Ishikawa (cell line): ENCODE measurements at regions not wholly inside any gene's neighbourhood (a gene's known extent, or its start where the extent isn't known, plus 50 kb on each side); places are given as distances from the start of the nearest gene placed in this dataset.

Experiments
- CEBPB ChIP-seq: IDR thresholded peaks from 2 replicates; pipeline ENCODE4 v1.6.1; 2012
- CREB1 ChIP-seq: IDR thresholded peaks from 2 replicates; pipeline ENCODE4 v1.6.1; 2012; ENCODE audit warnings: low read depth
- EGR1 ChIP-seq: IDR thresholded peaks from 2 replicates; pipeline ENCODE4 v1.6.1; 2012
- EP300 ChIP-seq: IDR thresholded peaks from 2 replicates; pipeline ENCODE4 v1.6.1; 2012; ENCODE audit warnings: borderline replicate concordance
- FOXM1 ChIP-seq: IDR thresholded peaks from 2 replicates; pipeline ENCODE4 v1.6.1; 2012; ENCODE audit warnings: low read depth, borderline replicate concordance
- MAX ChIP-seq: IDR thresholded peaks from 2 replicates; pipeline ENCODE4 v1.6.1; 2012
- NFIC ChIP-seq: IDR thresholded peaks from 2 replicates; pipeline ENCODE4 v1.6.1; 2012
- RAD21 ChIP-seq: IDR thresholded peaks from 2 replicates; pipeline ENCODE4 v1.6.1; 2012; ENCODE audit warnings: low read depth
- REST ChIP-seq: IDR thresholded peaks from 2 replicates; pipeline ENCODE4 v1.6.1; 2012; ENCODE audit warnings: low read depth, mild to moderate bottlenecking
- TAF1 ChIP-seq: IDR thresholded peaks from 2 replicates; pipeline ENCODE4 v1.6.1; 2012; ENCODE audit warnings: low read depth, mild to moderate bottlenecking
- TCF12 ChIP-seq: IDR thresholded peaks from 2 replicates; pipeline ENCODE4 v1.6.1; 2012; ENCODE audit warnings: low read depth
- TEAD4 ChIP-seq: IDR thresholded peaks from 2 replicates; pipeline ENCODE4 v1.6.1; 2012
- YY1 ChIP-seq: IDR thresholded peaks from 2 replicates; pipeline ENCODE4 v1.6.1; 2012; ENCODE audit warnings: low read depth
- ZBTB7A ChIP-seq: IDR thresholded peaks from 2 replicates; pipeline ENCODE4 v1.6.1; 2012; ENCODE audit warnings: low read depth
- TF ChIP-seq, protein P1 (sequence below): IDR thresholded peaks from 2 replicates; pipeline ENCODE4 v1.6.1; 2012

DNA sequence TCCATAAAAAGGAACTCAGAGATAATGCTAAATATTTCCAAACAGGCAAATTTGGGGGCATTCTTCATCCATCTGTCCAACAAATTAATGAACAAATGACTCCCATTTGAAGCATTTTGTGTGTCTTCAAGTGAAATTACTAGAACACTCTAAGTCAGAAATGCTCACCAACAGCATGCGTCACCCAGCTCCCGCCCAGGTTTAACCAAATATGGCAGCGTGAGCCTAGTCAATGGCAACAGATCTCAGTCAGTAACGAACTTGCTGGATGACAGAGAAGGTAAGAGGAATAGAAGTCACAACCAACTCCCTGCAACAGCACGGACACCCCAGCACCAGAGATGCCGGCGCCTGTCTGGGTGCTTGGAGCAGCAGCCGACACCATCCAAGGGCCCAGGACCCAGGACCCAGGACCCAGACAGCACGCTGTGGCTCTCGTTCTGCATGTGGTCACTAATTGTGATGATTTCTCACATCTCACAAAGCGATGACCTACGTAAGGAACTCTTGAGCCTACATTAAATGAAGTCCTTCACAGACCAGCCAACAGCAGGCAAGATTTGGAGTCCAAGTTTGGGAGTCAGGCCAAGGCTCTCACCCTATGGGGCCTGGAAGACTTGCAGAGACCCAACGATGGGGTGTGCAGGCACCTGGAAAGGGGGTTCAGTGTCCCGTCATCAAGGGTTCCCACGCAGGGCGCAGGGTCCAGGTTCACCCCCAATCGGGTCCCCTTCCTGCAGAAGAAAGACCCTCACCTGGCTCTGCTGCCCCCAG is 556.9 kb downstream of the BRD1 start:
- TF ChIP-seq, protein P1, sequence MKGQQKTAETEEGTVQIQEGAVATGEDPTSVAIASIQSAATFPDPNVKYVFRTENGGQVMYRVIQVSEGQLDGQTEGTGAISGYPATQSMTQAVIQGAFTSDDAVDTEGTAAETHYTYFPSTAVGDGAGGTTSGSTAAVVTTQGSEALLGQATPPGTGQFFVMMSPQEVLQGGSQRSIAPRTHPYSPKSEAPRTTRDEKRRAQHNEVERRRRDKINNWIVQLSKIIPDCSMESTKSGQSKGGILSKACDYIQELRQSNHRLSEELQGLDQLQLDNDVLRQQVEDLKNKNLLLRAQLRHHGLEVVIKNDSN: no peak
- TF ChIP-seq NFIC (no peak), MAX (no peak)

DNA sequence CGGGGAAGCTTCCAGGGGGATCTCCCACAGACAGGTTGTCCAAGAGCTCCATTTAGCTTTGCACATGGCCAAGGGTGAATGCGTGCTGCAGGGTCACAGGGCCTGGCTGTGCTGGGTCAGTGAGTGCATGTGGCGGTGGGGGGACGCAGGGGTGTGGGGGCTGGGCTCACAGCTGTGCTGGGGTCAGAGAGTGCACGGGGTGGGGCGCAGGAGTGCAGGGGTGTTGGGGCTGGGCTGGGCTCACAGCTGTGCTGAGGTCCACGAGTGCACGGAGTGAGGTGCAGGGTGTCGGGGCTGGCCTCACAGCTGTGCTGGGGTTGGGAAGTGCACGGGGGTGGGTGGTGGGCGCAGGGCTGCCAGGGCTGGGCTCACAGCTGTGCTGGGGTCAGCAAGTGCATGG is 557.7 kb downstream of the BRD1 start:
- TF ChIP-seq, protein P1: no peak
- TF ChIP-seq FOXM1 (no peak), ZBTB7A (no peak), EGR1 (no peak), YY1 (no peak), TCF12 (no peak), NFIC (no peak), MAX (no peak), TAF1 (no peak), CEBPB (no peak), TEAD4 (no peak), EP300 (no peak), CREB1 (no peak), REST (no peak), RAD21 (no peak)

- no peak for TF ChIP-seq CREB1
Measured at GRCh38 chr22:49269371-49269770, 558.3 kb downstream of the BRD1 start.

- TF ChIP-seq ZBTB7A (no peak), NFIC (no peak), FOXM1 (no peak), MAX (no peak), TEAD4 (no peak), CREB1 (no peak)
Measured at GRCh38 chr22:49268924-49269323, 558.7 kb downstream of the BRD1 start.

GRCh38 chr22:49267996-49268395 is 559.7 kb downstream of the BRD1 start:
- no peak for TF ChIP-seq TCF12

DNA sequence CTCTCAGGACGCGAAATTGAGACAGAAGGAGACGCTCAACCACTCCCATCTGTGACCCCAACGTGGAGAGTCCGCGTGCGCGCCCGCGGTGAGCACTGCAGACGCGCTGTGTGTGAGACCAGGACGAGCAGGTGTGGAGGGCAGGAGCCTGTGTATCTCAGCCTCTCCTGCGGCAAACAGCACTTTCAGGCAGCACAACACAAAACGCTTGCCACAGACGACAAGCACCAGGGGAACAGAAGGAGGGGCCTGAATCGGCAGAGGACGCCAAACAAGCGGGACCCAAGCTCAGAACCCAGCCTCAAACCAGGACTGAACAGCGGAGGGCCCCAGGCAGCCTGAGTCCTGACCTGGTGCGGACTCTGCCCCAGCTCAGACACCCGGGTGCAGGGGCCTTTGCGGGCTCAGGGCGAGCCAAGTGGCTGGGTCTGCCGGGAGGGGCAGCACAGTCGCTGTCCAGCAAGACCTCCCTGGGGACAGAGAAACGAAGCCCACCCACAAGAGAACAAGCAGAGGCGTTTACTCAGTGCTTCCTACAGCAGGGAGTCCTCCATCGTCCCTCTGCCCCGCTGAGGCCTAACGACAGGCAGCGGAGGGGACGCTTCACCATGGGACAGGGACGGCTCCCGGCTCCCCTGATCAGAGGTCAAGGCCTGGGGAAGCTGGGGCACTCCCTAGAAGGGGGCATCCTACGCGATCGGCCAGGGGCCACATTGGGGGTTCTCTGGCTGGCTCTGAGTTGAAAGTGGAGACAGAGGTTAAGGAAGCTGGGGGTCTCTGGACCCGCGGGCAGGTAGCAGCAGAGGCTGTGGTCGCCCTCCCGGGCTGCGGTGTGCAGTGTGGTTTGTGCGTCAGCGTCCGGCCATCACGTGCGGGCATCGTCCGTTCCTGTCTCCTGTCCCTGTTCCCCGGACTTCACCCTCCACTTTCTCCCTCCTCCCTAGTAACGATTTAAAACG is 560.8 kb downstream of the BRD1 start:
- TF ChIP-seq RAD21: no peak
- TF ChIP-seq TCF12: no peak
- TF ChIP-seq EGR1: no peak
- TF ChIP-seq CEBPB: no peak

- TF ChIP-seq YY1: no peak
- no peak for TF ChIP-seq NFIC
- no peak for TF ChIP-seq FOXM1
- TF ChIP-seq, protein P1: no peak
- no peak for TF ChIP-seq MAX
- TF ChIP-seq EP300: no peak
- TF ChIP-seq TAF1: no peak
- TF ChIP-seq CREB1: no peak
- TF ChIP-seq EGR1: no peak
- no peak for TF ChIP-seq RAD21
- TF ChIP-seq REST: no peak
Measured at GRCh38 chr22:49264696-49265095, 563.0 kb downstream of the BRD1 start.
